ENCODE measurements at regions not wholly inside any gene's neighbourhood (a gene's known extent, or its start where the extent isn't known, plus 50 kb on each side); places are given as distances from the start of the nearest gene placed in this dataset.

GRCh38 chr4:18975916-18976808 is 954.6 kb upstream of the LCORL start:
- DNase-seq = no peak

- DNase-seq = no peak
Measured at GRCh38 chr4:18973296-18973695, 951.7 kb upstream of the LCORL start.

GRCh38 chr4:18961879-18962278 is 940.3 kb upstream of the LCORL start:
- DNase-seq = no peak

GRCh38 chr4:18961266-18961665 is 939.7 kb upstream of the LCORL start:
- DNase-seq = no peak

GRCh38 chr4:18957716-18958115 is 936.2 kb upstream of the LCORL start:
- DNase-seq = no peak

- DNase-seq = no peak
Measured at GRCh38 chr4:18954538-18954937, 933.0 kb upstream of the LCORL start.

GRCh38 chr4:18953613-18954012 is 932.1 kb upstream of the LCORL start:
- no peak for DNase-seq

GRCh38 chr4:18945464-18945863 is 923.9 kb upstream of the LCORL start:
- DNase-seq = no peak

- no peak for DNase-seq
Measured at GRCh38 chr4:18942874-18943273, 921.3 kb upstream of the LCORL start.

- no peak for DNase-seq
Measured at GRCh38 chr4:18938343-18939099, 917.0 kb upstream of the LCORL start.

- no peak for DNase-seq
Measured at GRCh38 chr4:18937746-18938145, 916.2 kb upstream of the LCORL start.

- no peak for DNase-seq
Measured at GRCh38 chr4:18937080-18937479, 915.5 kb upstream of the LCORL start.

- DNase-seq = no peak
Measured at GRCh38 chr4:18935659-18936345, 914.2 kb upstream of the LCORL start.

GRCh38 chr4:18934197-18934596 is 912.6 kb upstream of the LCORL start:
- DNase-seq = no peak

- DNase-seq = no peak
Measured at GRCh38 chr4:18932730-18933339, 911.3 kb upstream of the LCORL start.

GRCh38 chr4:18931643-18932377 is 910.3 kb upstream of the LCORL start:
- DNase-seq = no peak

- no peak for DNase-seq
Measured at GRCh38 chr4:18930487-18930886, 908.9 kb upstream of the LCORL start.

GRCh38 chr4:18923496-18924161 is 902.1 kb upstream of the LCORL start:
- DNase-seq = no peak

- DNase-seq = no peak
Measured at GRCh38 chr4:18917689-18918088, 896.1 kb upstream of the LCORL start.

- DNase-seq = no peak
Measured at GRCh38 chr4:18914182-18914581, 892.6 kb upstream of the LCORL start.

GRCh38 chr4:18894928-18895327 is 873.4 kb upstream of the LCORL start:
- DNase-seq = no peak

Data from right lung (tissue), 2 donors.